Loucy (cell line): ENCODE measurements at regions not wholly inside any gene's neighbourhood (a gene's known extent, or its start where the extent isn't known, plus 50 kb on each side); places are given as distances from the start of the nearest gene placed in this dataset.

Experiments
- CTCF ChIP-seq: fragments of 200-600 bp; sonication (generic); conservative IDR thresholded peaks from 2 replicates; pipeline ENCODE4 v1.5.1; 2014; ENCODE audit warnings: mild to moderate bottlenecking, antibody characterized with exemption, low read length
- EZH2phosphoT487 ChIP-seq: fragments of 200-600 bp; IDR thresholded peaks from 2 replicates; pipeline ENCODE4 v1.6.1; 2018; ENCODE audit warnings: antibody characterized with exemption, mild to moderate bottlenecking, moderate library complexity, borderline replicate concordance

- TF ChIP-seq CTCF (no peak), EZH2phosphoT487 (no peak)
Observed at GRCh38 chr2:240362216-240362755, 73.2 kb upstream of the GPC1 start.
